GM23338 (cell line): ENCODE measurements at regions not wholly inside any gene's neighbourhood (a gene's known extent, or its start where the extent isn't known, plus 50 kb on each side); places are given as distances from the start of the nearest gene placed in this dataset.

ENCODE experiments used
- CTCF ChIP-seq, 2 experiments: fragments of 200-600 bp in 1 of 2; sonication (generic) in 1 of 2; conservative IDR thresholded peaks; 2 replicates each; pipeline versions ENCODE4 v1.5.1 to v1.6.1; 2016 to 2017; ENCODE audit warnings: antibody characterized with exemption in 2 of 2, low read depth in 2 of 2, mild to moderate bottlenecking in 2 of 2, moderate library complexity in 1 of 2
- EZH2 ChIP-seq: fragments of 200-600 bp; sonication (generic); IDR thresholded peaks from one replicate; pipeline ENCODE4 v1.8.0; 2017; ENCODE audit warnings: antibody characterized with exemption, mild to moderate bottlenecking, low read depth; ENCODE audit not compliant: unreplicated experiment
- EZH2phosphoT487 ChIP-seq: fragments of 200-600 bp; sonication (generic); IDR thresholded peaks from one replicate; pipeline ENCODE4 v1.8.1; 2018; ENCODE audit warnings: antibody characterized with exemption; ENCODE audit not compliant: unreplicated experiment
- JUNB ChIP-seq: IDR thresholded peaks from one replicate; pipeline ENCODE4 v1.6.1; 2016; ENCODE audit warnings: antibody characterized with exemption; ENCODE audit not compliant: unreplicated experiment
- NANOG ChIP-seq: IDR thresholded peaks from 2 replicates; pipeline ENCODE4 v1.6.1; 2016; ENCODE audit warnings: antibody characterized with exemption, borderline replicate concordance
- POLR2AphosphoS5 ChIP-seq: IDR thresholded peaks from 2 replicates; pipeline ENCODE4 v1.6.1; 2016; ENCODE audit warnings: antibody characterized with exemption, low read depth
- ZNF114 ChIP-seq: fragments of 250-450 bp; sonication (Bioruptor Pico); IDR thresholded peaks from 2 replicates; pipeline ENCODE4 v1.5.0; 2020; ENCODE audit warnings: mild to moderate bottlenecking, moderate library complexity
- TF ChIP-seq, protein P1 (sequence below): IDR thresholded peaks from one replicate; pipeline ENCODE4 v1.6.1; 2018; ENCODE audit warnings: antibody characterized with exemption; ENCODE audit not compliant: unreplicated experiment

- TF ChIP-seq CTCF (conservative IDR thresholded peaks at IDR 0.05; ENCODE audit: low read depth in 2 of 2), result no peak
- TF ChIP-seq, protein P1, sequence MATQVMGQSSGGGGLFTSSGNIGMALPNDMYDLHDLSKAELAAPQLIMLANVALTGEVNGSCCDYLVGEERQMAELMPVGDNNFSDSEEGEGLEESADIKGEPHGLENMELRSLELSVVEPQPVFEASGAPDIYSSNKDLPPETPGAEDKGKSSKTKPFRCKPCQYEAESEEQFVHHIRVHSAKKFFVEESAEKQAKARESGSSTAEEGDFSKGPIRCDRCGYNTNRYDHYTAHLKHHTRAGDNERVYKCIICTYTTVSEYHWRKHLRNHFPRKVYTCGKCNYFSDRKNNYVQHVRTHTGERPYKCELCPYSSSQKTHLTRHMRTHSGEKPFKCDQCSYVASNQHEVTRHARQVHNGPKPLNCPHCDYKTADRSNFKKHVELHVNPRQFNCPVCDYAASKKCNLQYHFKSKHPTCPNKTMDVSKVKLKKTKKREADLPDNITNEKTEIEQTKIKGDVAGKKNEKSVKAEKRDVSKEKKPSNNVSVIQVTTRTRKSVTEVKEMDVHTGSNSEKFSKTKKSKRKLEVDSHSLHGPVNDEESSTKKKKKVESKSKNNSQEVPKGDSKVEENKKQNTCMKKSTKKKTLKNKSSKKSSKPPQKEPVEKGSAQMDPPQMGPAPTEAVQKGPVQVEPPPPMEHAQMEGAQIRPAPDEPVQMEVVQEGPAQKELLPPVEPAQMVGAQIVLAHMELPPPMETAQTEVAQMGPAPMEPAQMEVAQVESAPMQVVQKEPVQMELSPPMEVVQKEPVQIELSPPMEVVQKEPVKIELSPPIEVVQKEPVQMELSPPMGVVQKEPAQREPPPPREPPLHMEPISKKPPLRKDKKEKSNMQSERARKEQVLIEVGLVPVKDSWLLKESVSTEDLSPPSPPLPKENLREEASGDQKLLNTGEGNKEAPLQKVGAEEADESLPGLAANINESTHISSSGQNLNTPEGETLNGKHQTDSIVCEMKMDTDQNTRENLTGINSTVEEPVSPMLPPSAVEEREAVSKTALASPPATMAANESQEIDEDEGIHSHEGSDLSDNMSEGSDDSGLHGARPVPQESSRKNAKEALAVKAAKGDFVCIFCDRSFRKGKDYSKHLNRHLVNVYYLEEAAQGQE, result no peak
- TF ChIP-seq JUNB, result no peak
- no peak for TF ChIP-seq EZH2
- TF ChIP-seq POLR2AphosphoS5, result no peak
- no peak for TF ChIP-seq EZH2phosphoT487
- TF ChIP-seq NANOG, result no peak
- no peak for TF ChIP-seq ZNF114 (CRISPR knock-in tag)
These were observed 249.1 kb upstream of the CHRNA7 start for GRCh38 chr15:31781261-31781660.
